ACC112 (cell line): ENCODE measurements at regions not wholly inside any gene's neighbourhood (a gene's known extent, or its start where the extent isn't known, plus 50 kb on each side); places are given as distances from the start of the nearest gene placed in this dataset.

Source experiments
- H2AFZ ChIP-seq: fragments of 200-600 bp; sonication (generic); one replicate; pipeline ENCODE4 v1.6.0; 2017; ENCODE audit warnings: antibody characterized with exemption, low read length; ENCODE audit not compliant: unreplicated experiment
- H3K27ac ChIP-seq: fragments of 200-600 bp; sonication (generic); 2 replicates; pipeline ENCODE4 v1.5.1; 2014; ENCODE audit warnings: low read depth, mild to moderate bottlenecking, antibody characterized with exemption, low read length, moderate library complexity
- H3K27me3 ChIP-seq: fragments of 200-600 bp; sonication (generic); 2 replicates; pipeline ENCODE4 v1.6.1; 2014; ENCODE audit warnings: mild to moderate bottlenecking, antibody characterized with exemption, low read length, moderate library complexity, mixed read lengths; ENCODE audit not compliant: insufficient read depth
- H3K36me3 ChIP-seq: fragments of 200-600 bp; sonication (generic); 2 replicates; pipeline ENCODE4 v1.6.1; 2016; ENCODE audit warnings: mild to moderate bottlenecking, antibody characterized with exemption, low read length, moderate library complexity, mixed read lengths; ENCODE audit not compliant: insufficient read depth
- H3K4me1 ChIP-seq: fragments of 200-600 bp; sonication (generic); one replicate; pipeline ENCODE4 v1.6.1; 2016; ENCODE audit warnings: low read length, mixed read lengths; ENCODE audit not compliant: insufficient read depth, unreplicated experiment, control insufficient read depth
- H3K4me3 ChIP-seq: fragments of 200-600 bp; sonication (generic); 2 replicates; pipeline ENCODE4 v1.5.1; 2014; ENCODE audit warnings: mild to moderate bottlenecking, low read depth, low read length
- H3K79me2 ChIP-seq: fragments of 200-600 bp; sonication (generic); one replicate; pipeline ENCODE4 v1.6.0; 2016; ENCODE audit warnings: low read length; ENCODE audit not compliant: control insufficient read depth, unreplicated experiment, insufficient read depth

DNA sequence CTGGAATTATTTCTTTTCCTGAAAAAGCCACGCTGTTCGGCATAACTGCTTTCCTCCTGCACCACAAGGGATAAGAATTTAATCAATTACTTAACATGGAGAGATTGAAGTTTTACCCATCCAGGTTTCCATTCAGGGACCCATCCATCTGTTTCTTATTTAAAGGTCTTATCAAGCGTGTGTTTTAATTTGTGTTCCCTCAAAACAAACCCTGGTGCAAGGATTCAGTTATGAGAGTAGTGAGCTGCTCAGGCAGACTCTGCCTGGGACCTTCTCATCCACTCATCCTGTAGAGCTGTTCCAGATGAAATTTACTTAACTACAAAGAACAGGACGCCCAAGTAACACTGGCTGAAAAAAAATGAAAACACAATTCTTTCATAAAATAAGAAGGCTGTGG is 97.8 kb downstream of the BANF2 start:
- no peak overlapping the region for H3K4me3 ChIP-seq
- H3K4me1 ChIP-seq = peaks cover 5% of the 10 kb centered on the region
- 0 out of 2 replicates have a peak, but pooled peaks cover 3% of the 10 kb centered on the region for H3K36me3 ChIP-seq
- H3K79me2 ChIP-seq = no peaks in the 10 kb centered on the region
- 0 out of 2 replicates have a peak, but pooled peaks cover 5% of the 10 kb centered on the region for H3K27me3 ChIP-seq
- no peak overlapping the region for H3K27ac ChIP-seq
- H2AFZ ChIP-seq = no peak overlapping the region

DNA sequence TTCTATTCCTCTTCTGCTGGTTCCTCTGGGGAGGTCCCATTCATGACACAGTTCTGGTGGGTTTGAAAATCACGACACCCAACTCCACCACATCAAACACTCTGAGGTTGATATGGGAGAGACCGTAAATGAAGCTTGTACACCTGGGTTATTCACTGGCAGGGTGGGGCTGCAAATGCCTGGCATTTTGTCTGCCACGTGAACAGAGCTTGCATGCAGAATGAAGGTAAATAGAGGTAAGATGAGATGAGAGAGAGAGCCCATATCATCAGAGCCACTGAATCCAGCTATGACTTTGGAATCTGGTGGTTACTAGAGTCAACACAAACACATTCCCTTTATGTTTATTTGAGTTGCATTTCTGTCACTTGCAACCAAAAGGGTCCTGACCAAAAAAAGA is 97.4 kb downstream of the BANF2 start:
- Histone ChIP-seq H2AFZ (no peak overlapping the region), H3K27ac (no peak overlapping the region), H3K4me1 (peaks cover 5% of the 10 kb centered on the region), H3K36me3 (0 out of 2 replicates have a peak, but pooled peaks cover 3% of the 10 kb centered on the region), H3K79me2 (no peaks in the 10 kb centered on the region), H3K4me3 (no peak overlapping the region), H3K27me3 (0 out of 2 replicates have a peak, but pooled peaks cover 5% of the 10 kb centered on the region)

DNA sequence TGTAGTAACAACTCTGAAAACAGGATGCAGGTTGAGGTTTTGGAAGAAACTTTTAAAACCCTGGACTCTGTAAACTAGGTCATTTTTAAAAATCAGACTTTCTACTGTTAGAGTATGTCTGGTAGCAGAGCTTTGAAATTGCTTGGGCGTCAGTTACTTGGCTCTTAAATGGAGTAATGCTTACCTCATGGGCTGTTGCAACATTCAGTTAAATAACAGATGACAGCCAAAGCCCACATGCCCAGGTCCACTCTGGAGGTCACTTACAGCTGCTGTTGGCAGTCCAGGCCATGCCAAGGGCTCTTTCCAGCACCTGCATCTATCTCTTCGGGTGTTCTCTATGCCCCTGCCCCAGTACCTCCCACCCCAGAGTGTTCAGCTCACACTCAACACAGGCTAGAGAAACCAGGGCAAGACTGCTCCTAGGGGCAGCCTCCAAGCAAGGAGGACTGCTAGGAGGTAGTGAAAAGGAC is 96.4 kb downstream of the BANF2 start:
- Histone ChIP-seq H3K79me2 (no peaks in the 10 kb centered on the region), H2AFZ (no peak overlapping the region), H3K27me3 (0 out of 2 replicates have a peak, but pooled peaks cover 5% of the 10 kb centered on the region), H3K4me1 (peaks cover 5% of the 10 kb centered on the region), H3K36me3 (0 out of 2 replicates have a peak, but pooled peaks cover 3% of the 10 kb centered on the region), H3K4me3 (no peak overlapping the region), H3K27ac (no peak overlapping the region)

DNA sequence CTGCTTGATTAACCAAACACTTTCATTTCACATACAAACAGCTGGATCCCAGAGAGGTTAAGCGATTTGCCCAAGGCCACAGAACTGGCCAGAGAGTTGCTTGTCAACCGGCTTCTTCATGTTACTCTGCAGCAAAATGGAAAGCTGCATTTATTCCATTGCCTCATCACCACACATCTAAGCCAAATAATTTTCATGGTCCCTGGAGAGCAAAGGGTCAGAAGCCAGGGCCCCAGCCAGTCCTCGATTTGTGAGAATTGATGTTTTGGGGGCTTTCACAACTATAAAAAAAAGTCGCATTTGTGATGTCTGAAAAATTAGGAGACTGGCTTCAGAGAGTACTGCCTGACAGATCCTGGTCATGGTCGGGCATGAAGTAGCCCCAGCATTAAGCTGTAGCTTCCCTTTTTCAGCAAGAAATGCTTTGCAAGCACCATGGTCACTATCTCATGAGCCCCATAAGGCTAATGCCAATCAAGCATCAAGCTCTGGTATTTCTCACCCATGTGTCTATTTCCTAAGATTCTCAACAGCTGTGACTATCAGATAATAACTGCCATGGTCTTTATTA is 95.8 kb downstream of the BANF2 start:
- no peak overlapping the region for H3K27ac ChIP-seq
- H2AFZ ChIP-seq = no peak overlapping the region
- H3K4me1 ChIP-seq = peaks cover 5% of the 10 kb centered on the region
- no peak overlapping the region for H3K4me3 ChIP-seq
- H3K36me3 ChIP-seq = 0 out of 2 replicates have a peak, but pooled peaks cover 3% of the 10 kb centered on the region
- 0 out of 2 replicates have a peak, but pooled peaks cover 5% of the 10 kb centered on the region for H3K27me3 ChIP-seq
- H3K79me2 ChIP-seq = no peaks in the 10 kb centered on the region

DNA sequence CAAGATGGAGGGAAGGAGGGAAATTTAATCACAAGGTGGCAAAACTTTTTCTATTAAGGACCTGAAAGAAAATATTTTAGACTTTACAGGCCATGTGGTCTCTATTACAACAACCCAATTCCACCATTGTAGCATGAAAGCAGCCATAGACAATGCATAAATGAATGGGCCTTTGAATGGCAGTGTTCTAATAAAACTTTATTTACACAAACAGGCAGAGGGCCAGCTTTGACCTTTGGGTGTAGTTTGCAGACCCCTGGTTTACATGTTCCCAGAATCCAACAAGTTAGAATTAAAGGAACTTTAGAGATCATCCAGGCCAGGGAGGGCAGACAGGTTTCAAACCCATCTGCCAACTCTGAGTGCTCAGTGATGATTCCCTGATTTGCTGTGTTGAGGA is 95.2 kb downstream of the BANF2 start:
- Histone ChIP-seq H3K4me3 (no peak overlapping the region), H2AFZ (no peak overlapping the region), H3K27ac (no peak overlapping the region), H3K36me3 (0 out of 2 replicates have a peak, but pooled peaks cover 3% of the 10 kb centered on the region), H3K27me3 (0 out of 2 replicates have a peak, but pooled peaks cover 3% of the 10 kb centered on the region), H3K4me1 (peaks cover 5% of the 10 kb centered on the region), H3K79me2 (no peaks in the 10 kb centered on the region)

DNA sequence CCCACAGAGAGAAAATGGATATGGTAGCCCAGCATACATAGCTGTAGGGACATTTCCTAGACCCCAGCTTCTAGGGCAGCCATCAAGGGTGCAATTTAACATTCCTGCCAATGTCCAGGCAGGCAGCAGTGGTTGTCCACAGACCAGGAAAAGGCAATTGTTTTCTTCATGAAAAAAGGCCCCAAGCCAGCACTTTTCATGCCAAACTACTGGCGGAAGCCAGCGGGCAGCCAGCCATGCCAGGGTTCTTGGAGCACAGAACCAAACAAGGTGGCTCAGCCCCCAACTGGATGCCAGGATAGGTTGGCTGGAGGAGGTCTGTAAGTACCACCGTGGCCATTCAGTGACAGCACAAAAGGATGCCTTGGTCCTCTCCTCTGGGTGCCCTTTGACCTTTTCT is 94.6 kb downstream of the BANF2 start:
- H2AFZ ChIP-seq = no peak overlapping the region
- peaks cover 5% of the 10 kb centered on the region for H3K4me1 ChIP-seq
- no peaks in the 10 kb centered on the region for H3K27me3 ChIP-seq
- H3K79me2 ChIP-seq = no peaks in the 10 kb centered on the region
- no peak overlapping the region for H3K4me3 ChIP-seq
- H3K36me3 ChIP-seq = no peaks in the 10 kb centered on the region
- no peak overlapping the region for H3K27ac ChIP-seq

DNA sequence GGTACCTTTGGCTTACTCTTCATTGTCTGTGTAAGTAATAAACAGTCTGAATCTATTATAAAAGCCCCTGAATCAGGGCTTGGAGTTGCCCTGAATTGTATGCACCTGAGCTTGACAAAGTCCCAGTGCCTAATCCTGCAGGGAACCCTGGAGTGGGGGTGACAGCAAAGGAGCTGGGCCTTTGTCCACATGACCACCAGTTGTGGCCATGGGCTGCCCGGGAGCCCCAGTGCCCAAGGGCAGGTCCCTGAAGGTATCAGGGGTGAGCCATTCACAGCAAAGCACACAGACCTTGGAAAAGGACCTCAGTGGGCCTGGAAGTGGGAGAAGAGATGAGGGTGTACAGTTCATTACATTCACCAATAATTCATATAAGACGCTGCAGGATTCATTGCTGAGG is 94.2 kb downstream of the BANF2 start:
- Histone ChIP-seq H3K4me1 (peaks cover 5% of the 10 kb centered on the region), H3K27me3 (no peaks in the 10 kb centered on the region), H3K36me3 (no peaks in the 10 kb centered on the region), H3K4me3 (no peak overlapping the region), H3K79me2 (no peaks in the 10 kb centered on the region), H2AFZ (no peak overlapping the region), H3K27ac (no peak overlapping the region)

DNA sequence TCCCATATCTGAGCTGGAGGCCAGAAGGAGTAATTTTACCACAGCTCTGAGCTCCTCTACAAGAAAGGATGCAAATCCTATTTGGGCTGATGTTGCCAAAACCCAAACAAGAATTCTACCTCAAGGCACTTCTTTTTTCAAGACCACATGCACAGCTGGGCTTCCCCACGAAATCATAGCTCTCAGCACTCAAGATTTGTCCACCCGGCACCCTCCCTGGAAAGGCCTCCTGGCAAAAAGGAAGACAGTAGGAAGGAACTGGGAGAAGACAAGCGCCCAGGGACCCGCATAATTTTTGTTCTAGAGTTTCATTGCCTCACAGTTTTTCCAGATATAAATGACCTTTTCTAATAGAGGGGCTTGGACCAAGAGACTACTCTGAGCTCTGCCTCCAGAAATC is 90.5 kb downstream of the BANF2 start:
- H3K36me3 ChIP-seq = no peaks in the 10 kb centered on the region
- no peak overlapping the region for H3K27ac ChIP-seq
- no peaks in the 10 kb centered on the region for H3K4me1 ChIP-seq
- no peak overlapping the region for H3K4me3 ChIP-seq
- no peak overlapping the region for H2AFZ ChIP-seq
- no peaks in the 10 kb centered on the region for H3K27me3 ChIP-seq
- no peaks in the 10 kb centered on the region for H3K79me2 ChIP-seq

DNA sequence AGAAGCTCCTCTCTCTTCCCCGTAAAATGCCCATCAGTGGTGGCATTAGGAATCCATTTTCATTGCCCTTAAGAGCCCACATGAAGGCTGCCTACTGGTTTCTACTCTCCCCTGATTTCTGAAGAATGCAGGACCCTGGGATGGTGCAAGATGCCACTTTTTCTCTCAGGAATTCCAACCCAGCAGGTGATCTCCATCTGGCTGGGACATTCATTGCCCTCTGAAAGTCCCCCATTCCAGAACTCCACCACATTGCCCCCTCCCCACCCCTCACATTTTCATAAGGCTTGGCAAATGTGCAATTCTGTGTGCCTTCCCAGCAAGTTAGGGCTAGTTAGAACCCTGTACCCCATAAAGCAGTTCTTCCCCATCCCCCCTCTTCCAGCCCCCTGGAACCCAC is 88.0 kb downstream of the BANF2 start:
- no peaks in the 10 kb centered on the region for H3K79me2 ChIP-seq
- no peaks in the 10 kb centered on the region for H3K27me3 ChIP-seq
- no peak overlapping the region for H2AFZ ChIP-seq
- no peak overlapping the region for H3K4me3 ChIP-seq
- no peak overlapping the region for H3K27ac ChIP-seq
- H3K36me3 ChIP-seq = no peaks in the 10 kb centered on the region
- no peaks in the 10 kb centered on the region for H3K4me1 ChIP-seq

DNA sequence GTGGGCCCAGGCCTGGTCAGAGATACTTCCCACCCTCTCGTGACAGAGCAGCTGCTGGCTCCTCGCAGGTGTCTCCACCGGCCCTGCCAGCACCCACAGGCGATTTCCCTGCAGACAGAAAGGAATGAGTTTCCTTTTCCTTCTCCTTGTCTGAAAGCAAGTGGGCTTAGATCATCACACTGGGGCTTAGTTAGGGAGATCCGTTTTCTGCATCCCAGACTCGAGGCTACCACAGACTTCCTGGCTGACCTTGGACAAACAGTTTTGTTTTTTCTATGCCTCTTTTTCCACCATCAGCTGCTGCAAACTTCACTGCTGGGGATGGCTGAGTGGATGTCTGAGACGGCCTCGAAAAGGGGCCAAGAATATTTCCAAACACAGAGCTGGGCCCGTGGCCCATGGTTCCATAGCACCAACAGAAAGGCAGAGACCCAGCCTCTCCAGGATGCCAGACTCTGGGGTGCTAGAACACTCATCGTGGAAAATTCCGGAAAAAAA is 86.5 kb downstream of the BANF2 start:
- Histone ChIP-seq H2AFZ (no peak overlapping the region), H3K27me3 (no peaks in the 10 kb centered on the region), H3K79me2 (no peaks in the 10 kb centered on the region), H3K36me3 (no peaks in the 10 kb centered on the region), H3K4me1 (no peaks in the 10 kb centered on the region), H3K27ac (no peak overlapping the region), H3K4me3 (no peak overlapping the region)
